ENCODE measurements at regions not wholly inside any gene's neighbourhood (a gene's known extent, or its start where the extent isn't known, plus 50 kb on each side); places are given as distances from the start of the nearest gene placed in this dataset.

DNA sequence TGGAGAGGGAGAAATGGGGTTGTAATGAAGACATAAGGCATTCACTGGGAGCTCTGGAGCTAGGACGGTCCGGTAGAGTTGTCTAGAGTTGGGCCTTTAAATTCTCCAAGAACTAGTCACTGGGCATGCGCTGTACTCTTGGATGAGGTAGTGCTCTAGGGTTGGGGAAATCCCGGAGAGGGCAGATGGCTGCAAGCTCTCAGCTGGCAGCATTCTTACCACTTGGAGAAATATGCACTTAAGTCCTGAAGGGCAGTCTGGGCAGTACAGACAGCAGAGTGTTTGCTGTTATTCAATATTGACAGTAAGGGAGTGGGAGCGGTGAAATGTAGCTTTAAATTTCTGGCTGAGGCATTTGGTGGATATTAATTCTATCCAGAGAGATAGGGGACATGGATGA lies 214.6 kb downstream of the RDH14 start:
- no peak for TF ChIP-seq CTCF (IDR thresholded peaks at IDR 0.05)
- no peak for TF ChIP-seq POLR2A (IDR thresholded peaks at IDR 0.05)
- H3K4me3 ChIP-seq = no peak overlapping the region
- H3K27ac ChIP-seq = no peak overlapping the region
- H3K4me1 ChIP-seq = no peaks in the 10 kb centered on the region
- no peak for DNase-seq
- no peaks in the 10 kb centered on the region for H3K36me3 ChIP-seq
- no peaks in the 10 kb centered on the region for H3K9me3 ChIP-seq
- no peaks in the 10 kb centered on the region for H3K27me3 ChIP-seq

DNA sequence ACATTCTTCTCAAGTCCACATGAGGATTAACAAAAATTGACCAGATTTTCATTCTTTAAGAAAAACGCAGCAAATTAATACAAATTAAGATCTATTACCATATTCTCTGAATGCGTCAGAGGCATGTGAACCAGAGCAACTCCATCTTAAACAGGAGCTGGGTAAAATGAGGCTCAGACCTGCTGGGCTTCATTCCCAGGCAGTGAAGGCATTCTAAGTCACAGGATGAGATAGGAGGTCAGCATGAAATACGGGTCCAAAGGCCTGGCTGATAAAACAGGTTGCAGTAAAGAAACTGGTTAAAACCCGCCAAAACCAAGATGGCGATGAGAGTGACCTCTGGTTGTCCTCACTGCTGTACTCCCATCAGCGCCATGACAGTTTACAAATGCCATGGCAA lies 217.6 kb downstream of the RDH14 start:
- H3K4me3 ChIP-seq = no peak overlapping the region
- no peaks in the 10 kb centered on the region for H3K36me3 ChIP-seq
- H3K4me1 ChIP-seq = no peaks in the 10 kb centered on the region
- H3K27ac ChIP-seq = no peak overlapping the region
- no peaks in the 10 kb centered on the region for H3K9me3 ChIP-seq
- H3K27me3 ChIP-seq = no peaks in the 10 kb centered on the region
- DNase-seq = no peak
- TF ChIP-seq POLR2A (IDR thresholded peaks at IDR 0.05) = no peak
- no peak for TF ChIP-seq CTCF (IDR thresholded peaks at IDR 0.05)

DNA sequence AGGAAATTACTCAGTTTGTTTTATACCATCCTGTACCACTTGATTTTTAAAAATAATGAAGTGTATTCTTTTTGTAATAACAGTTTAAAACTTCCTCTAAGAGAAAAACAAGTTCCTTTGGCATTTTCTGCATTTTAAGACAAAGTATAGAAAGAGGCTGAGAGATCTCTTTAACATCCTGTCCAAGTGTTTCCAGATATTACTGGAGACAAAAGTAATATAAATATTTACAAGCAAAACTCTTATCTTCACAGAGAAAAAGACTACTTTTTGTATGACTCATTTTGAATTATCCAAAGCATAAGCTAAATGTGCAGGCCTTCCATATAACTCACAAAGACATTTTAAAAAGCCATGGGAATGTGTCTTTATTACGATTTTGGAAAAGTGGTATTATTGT lies 221.1 kb downstream of the RDH14 start:
- Histone ChIP-seq H3K27me3 (no peaks in the 10 kb centered on the region), H3K4me3 (no peak overlapping the region), H3K27ac (no peak overlapping the region), H3K9me3 (no peaks in the 10 kb centered on the region), H3K36me3 (no peaks in the 10 kb centered on the region), H3K4me1 (no peaks in the 10 kb centered on the region)
- TF ChIP-seq CTCF (IDR thresholded peaks at IDR 0.05) = no peak
- TF ChIP-seq POLR2A (IDR thresholded peaks at IDR 0.05) = no peak
- DNase-seq = no peak

GRCh38 chr2:18336975-18337374 lies 223.5 kb downstream of the RDH14 start:
- Histone ChIP-seq H3K4me1 (no peaks in the 10 kb centered on the region), H3K4me3 (no peak overlapping the region), H3K9me3 (no peaks in the 10 kb centered on the region), H3K27ac (no peak overlapping the region), H3K36me3 (no peaks in the 10 kb centered on the region), H3K27me3 (no peaks in the 10 kb centered on the region)
- DNase-seq = no peak
- TF ChIP-seq POLR2A (IDR thresholded peaks at IDR 0.05) (no peak), CTCF (IDR thresholded peaks at IDR 0.05) (no peak)

GRCh38 chr2:18332477-18332876 lies 228.0 kb downstream of the RDH14 start:
- Histone ChIP-seq H3K4me3 (no peak overlapping the region), H3K4me1 (no peaks in the 10 kb centered on the region), H3K9me3 (no peaks in the 10 kb centered on the region), H3K36me3 (no peaks in the 10 kb centered on the region), H3K27ac (no peak overlapping the region), H3K27me3 (no peaks in the 10 kb centered on the region)
- no peak for DNase-seq
- no peak for TF ChIP-seq POLR2A (IDR thresholded peaks at IDR 0.05)
- TF ChIP-seq CTCF (IDR thresholded peaks at IDR 0.05) = no peak

DNA sequence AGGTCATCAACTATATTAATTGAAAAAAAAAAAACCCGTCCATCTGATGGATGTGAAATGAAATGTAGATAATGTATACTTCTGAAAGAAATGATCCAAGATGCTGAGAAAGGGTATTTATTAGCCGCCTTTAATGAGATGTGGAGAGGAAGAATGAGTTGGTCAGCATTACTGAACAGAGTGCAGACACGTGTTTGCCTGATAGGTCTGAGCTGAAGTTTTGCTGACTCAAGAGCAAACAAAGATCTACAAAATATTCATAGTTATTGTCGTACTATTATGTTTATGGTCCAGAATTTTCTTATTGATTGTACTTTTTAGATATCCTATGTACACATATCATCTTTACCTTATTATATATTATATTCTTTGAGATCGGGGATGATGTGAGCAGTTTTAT lies 235.3 kb downstream of the RDH14 start:
- Histone ChIP-seq H3K27me3 (no peaks in the 10 kb centered on the region), H3K4me3 (no peak overlapping the region), H3K4me1 (no peaks in the 10 kb centered on the region), H3K9me3 (no peaks in the 10 kb centered on the region), H3K36me3 (no peaks in the 10 kb centered on the region), H3K27ac (no peak overlapping the region)
- TF ChIP-seq CTCF (IDR thresholded peaks at IDR 0.05) = no peak
- no peak for TF ChIP-seq POLR2A (IDR thresholded peaks at IDR 0.05)
- no peak for DNase-seq
